ENCODE measurements at regions not wholly inside any gene's neighbourhood (a gene's known extent, or its start where the extent isn't known, plus 50 kb on each side); places are given as distances from the start of the nearest gene placed in this dataset.

DNA sequence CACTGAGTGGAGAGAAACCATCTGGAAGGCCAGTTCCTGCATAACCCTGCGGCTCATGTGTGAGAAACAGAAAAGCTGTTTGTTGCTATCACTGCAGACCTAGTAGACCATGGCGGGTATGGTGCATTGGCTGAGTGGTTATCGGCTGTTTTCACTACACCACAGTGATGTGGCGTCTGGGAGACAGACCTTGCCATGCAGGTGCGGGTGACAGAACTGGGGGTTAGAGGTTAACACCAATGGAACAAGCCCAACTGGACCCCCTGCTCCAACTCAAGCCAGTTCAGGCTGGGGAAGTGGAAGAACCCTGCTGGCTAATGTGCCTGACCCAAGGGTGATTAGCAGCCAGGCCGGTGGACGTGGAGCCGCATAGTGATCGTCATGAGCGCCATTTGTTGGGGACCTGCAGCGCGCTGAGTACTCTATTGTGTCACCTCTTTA is 91.9 kb downstream of the IRF8 start:
- TF ChIP-seq EZH2phosphoT487 (IDR thresholded peaks at IDR 0.05; ENCODE audit: borderline replicate concordance, low read length) (no peak), CTCF (conservative IDR thresholded peaks at IDR 0.05; ENCODE audit: low read depth, low read length) (no peak)

Measured in PC-3 (cell line).